ENCODE measurements at regions not wholly inside any gene's neighbourhood (a gene's known extent, or its start where the extent isn't known, plus 50 kb on each side); places are given as distances from the start of the nearest gene placed in this dataset.

DNA sequence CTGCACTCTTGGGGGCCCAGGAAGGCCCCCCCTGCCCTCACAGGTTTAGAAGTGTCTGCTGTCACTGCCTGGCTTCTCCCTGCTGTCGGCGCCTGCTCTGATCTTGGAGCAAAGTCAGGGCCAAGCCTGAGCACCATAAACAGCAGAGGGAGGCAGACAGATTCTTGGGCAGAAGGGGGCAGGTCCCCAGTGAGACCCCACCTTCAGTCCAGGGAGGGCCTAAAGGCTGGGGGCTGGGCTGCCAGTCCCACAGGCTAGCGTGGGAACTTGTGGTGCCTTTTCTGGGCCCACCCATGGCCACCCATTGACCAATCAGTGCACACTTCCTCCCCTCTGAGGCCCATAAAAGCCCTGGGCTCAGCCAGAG lies 124.0 kb downstream of the OLFM1 start:
- TF ChIP-seq GATA2 (IDR thresholded peaks at IDR 0.05; ENCODE audit: low read depth, low read length) (no peak), GATA3 (IDR thresholded peaks at IDR 0.05; ENCODE audit: low read depth, low read length) (no peak)

DNA sequence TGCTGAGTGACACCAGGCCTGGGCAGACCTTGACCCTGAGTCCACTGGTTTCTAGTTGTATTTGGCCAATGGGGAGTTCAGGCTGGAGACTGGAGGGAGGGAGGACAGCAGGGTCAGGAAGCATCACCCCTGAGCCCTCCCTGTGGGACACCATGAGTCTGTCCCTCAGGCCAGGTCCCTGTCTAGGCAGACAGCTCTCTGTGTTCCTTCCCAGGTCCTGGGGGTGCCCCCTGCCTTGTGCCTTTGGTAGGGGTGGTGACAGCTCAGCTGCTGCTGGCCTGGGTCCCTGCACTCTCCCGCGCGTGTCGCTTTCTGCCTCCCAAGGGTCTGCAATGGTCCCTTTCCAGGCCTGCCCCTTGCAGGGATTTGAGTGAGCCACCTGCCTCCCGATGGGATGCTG lies 125.5 kb downstream of the OLFM1 start:
- TF ChIP-seq GATA2 (IDR thresholded peaks at IDR 0.05; ENCODE audit: low read depth, low read length) = no peak
- TF ChIP-seq GATA3 (IDR thresholded peaks at IDR 0.05; ENCODE audit: low read depth, low read length) = no peak

- TF ChIP-seq GATA3 (IDR thresholded peaks at IDR 0.05; ENCODE audit: low read depth, low read length) (no peak), GATA2 (IDR thresholded peaks at IDR 0.05; ENCODE audit: low read depth, low read length) (no peak)
These were observed 126.1 kb downstream of the OLFM1 start for GRCh38 chr9:135213566-135213965.

- TF ChIP-seq GATA3 (IDR thresholded peaks at IDR 0.05; ENCODE audit: low read depth, low read length) (no peak), GATA2 (IDR thresholded peaks at IDR 0.05; ENCODE audit: low read depth, low read length) (no peak)
These were observed 126.7 kb downstream of the OLFM1 start for GRCh38 chr9:135214054-135214640.

- TF ChIP-seq GATA3 (IDR thresholded peaks at IDR 0.05; ENCODE audit: low read depth, low read length) (no peak), GATA2 (IDR thresholded peaks at IDR 0.05; ENCODE audit: low read depth, low read length) (no peak)
These were observed 127.2 kb downstream of the OLFM1 start for GRCh38 chr9:135214706-135215105.

- TF ChIP-seq GATA3 (IDR thresholded peaks at IDR 0.05; ENCODE audit: low read depth, low read length) (no peak), GATA2 (IDR thresholded peaks at IDR 0.05; ENCODE audit: low read depth, low read length) (no peak)
These were observed 128.2 kb downstream of the OLFM1 start for GRCh38 chr9:135215571-135216161.

- TF ChIP-seq GATA3 (IDR thresholded peaks at IDR 0.05; ENCODE audit: low read depth, low read length) (no peak), GATA2 (IDR thresholded peaks at IDR 0.05; ENCODE audit: low read depth, low read length) (no peak)
These were observed 128.8 kb downstream of the OLFM1 start for GRCh38 chr9:135216236-135216635.

DNA sequence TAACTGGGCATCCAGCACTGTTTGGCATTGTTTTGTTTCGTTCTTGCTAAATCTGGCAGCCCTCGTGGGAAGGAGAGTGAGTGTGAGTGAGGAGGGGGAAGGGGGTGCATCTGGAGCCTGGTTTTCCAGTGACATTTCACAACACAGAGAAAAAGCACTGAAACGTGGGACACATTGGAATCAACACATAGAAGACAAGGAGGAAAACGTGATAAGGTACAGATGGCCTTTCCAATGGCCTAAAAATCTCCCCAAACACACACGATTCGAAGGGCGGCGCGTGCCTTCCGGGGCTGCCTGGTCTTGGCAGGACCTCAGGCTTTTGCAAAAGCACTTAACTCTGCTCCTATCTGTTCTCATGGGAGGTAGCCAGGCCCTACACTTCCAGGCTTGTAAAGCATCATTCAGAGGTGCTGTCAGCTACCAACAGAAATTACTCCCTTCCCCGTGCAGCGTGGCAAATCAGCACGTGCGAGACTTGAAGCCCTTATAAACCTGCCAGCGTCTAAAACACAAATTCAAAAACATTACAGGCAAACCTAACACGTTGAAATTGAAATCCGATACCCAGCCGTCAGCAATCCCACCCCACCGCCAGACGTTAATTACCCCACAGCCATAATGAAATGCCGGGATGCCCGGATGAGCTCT lies 129.4 kb downstream of the OLFM1 start:
- TF ChIP-seq GATA3 (IDR thresholded peaks at IDR 0.05; ENCODE audit: low read depth, low read length) (no peak), GATA2 (IDR thresholded peaks at IDR 0.05; ENCODE audit: low read depth, low read length) (peak; percentile 43; the same call in 1 of the 2 replicates)

DNA sequence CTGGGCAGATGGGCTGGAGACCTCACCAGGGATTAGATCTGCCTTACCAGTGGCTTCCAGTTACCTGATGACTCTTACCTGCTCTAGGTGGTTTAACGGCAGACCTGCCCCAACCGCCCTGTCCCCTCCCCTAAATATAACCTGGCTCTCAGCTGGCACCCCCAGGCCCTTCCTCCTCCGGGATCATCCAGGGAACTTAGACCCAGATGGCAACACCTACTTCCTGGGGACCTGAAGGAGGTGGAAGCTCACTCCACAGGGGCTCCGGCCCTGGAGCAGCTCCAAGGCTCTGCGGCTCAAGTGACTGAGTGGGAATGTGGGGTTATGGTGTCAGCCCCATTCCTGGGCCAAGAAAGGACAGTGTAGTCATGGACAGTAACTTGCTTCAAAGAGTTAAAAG lies 130.4 kb downstream of the OLFM1 start:
- TF ChIP-seq GATA3 (IDR thresholded peaks at IDR 0.05; ENCODE audit: low read depth, low read length) (no peak), GATA2 (IDR thresholded peaks at IDR 0.05; ENCODE audit: low read depth, low read length) (no peak)

DNA sequence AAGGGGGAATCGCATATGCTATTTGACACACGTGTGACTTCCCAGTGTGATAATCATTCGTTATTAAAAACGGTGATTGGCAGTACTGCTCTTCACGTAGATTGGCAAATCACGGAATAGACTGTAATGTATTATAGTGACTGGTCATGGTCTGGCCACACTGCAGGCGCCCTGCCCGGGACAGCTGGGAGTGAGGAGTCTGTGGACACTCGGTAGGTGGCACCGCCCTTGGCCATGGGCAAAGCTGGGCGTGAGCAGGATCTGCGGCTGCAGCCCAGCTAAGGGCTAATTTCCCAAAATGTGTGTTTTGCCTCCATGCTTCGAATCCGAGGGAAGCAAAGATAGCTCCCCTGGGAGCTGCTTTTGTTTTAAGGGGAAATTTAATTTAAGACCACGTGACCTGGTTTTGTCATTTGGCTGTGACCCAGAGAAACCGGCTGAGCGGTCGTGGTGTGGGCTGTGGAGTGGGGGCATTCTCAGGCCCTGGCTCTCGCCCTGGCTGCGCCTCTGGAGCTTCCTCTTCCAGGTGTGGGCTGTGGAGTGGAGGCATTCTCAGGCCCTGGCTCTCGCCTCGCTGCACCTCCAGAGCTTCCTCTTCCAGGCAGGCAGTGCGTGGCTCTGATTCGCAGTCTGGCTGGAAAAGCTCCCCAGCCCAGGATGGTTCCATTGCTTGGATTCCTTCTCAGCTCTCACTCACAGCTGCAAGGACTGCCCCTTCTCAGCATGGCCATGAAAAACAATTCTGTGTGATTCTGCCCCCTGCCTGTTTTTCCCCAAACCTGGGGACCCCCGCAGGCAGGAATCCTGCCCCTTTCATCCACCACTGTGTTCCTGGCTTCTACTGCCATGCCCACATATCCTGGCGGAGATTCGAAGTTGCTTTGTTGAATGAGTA lies 131.1 kb downstream of the OLFM1 start:
- TF ChIP-seq GATA3 (IDR thresholded peaks at IDR 0.05; ENCODE audit: low read depth, low read length) = no peak
- TF ChIP-seq GATA2 (IDR thresholded peaks at IDR 0.05; ENCODE audit: low read depth, low read length) = no peak

- no peak for TF ChIP-seq GATA2 (IDR thresholded peaks at IDR 0.05; ENCODE audit: low read depth, low read length)
- TF ChIP-seq GATA3 (IDR thresholded peaks at IDR 0.05; ENCODE audit: low read depth, low read length) = no peak
These were observed 132.5 kb downstream of the OLFM1 start for GRCh38 chr9:135219676-135220600.

- no peak for TF ChIP-seq GATA3 (IDR thresholded peaks at IDR 0.05; ENCODE audit: low read depth, low read length)
- no peak for TF ChIP-seq GATA2 (IDR thresholded peaks at IDR 0.05; ENCODE audit: low read depth, low read length)
These were observed 133.4 kb downstream of the OLFM1 start for GRCh38 chr9:135220601-135221575.
